Esophagus squamous epithelium (tissue), 4 donors: ENCODE measurements at regions not wholly inside any gene's neighbourhood (a gene's known extent, or its start where the extent isn't known, plus 50 kb on each side); places are given as distances from the start of the nearest gene placed in this dataset.

Experiments
- POLR2A ChIP-seq, 4 donors: fragments of 450-650 bp; IDR thresholded peaks; one replicate each; pipeline ENCODE4 v1.6.1; 2017; ENCODE audit warnings: antibody characterized with exemption in 4 of 4, mild to moderate bottlenecking in 4 of 4, moderate library complexity in 3 of 4
- TF ChIP-seq, protein P1 (sequence below), 6 experiments: fragments of 450-650 bp in 4 of 6; fragments of 200-600 bp in 2 of 6; sonication (generic) in 2 of 6; IDR thresholded peaks; one replicate each; pipeline ENCODE4 v1.5.1; 2016 to 2019; ENCODE audit warnings: antibody characterized with exemption in 6 of 6, mild to moderate bottlenecking in 4 of 6, moderate library complexity in 4 of 6

DNA sequence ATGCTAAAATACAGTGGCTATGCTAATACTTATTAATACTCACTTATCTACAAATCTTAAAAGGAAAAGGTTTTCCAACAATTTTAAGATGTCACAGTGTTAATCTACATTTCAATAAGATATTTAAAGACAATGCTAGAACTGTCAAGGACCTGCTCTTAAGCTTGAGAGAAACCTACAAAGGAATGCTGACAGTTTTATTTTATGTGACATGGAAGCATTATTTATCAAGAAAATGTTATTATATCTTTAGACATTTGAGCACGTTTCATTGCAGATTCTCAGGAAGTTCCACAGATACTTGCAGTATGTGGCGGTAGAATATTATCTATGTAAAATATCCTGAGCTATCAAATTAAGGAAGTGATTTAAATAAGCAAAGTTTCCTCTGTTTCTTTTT, 1255.7 kb upstream of the ZEB2 start:
- TF ChIP-seq POLR2A (IDR thresholded peaks at IDR 0.05) = no peak
- TF ChIP-seq, protein P1, sequence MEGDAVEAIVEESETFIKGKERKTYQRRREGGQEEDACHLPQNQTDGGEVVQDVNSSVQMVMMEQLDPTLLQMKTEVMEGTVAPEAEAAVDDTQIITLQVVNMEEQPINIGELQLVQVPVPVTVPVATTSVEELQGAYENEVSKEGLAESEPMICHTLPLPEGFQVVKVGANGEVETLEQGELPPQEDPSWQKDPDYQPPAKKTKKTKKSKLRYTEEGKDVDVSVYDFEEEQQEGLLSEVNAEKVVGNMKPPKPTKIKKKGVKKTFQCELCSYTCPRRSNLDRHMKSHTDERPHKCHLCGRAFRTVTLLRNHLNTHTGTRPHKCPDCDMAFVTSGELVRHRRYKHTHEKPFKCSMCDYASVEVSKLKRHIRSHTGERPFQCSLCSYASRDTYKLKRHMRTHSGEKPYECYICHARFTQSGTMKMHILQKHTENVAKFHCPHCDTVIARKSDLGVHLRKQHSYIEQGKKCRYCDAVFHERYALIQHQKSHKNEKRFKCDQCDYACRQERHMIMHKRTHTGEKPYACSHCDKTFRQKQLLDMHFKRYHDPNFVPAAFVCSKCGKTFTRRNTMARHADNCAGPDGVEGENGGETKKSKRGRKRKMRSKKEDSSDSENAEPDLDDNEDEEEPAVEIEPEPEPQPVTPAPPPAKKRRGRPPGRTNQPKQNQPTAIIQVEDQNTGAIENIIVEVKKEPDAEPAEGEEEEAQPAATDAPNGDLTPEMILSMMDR (IDR thresholded peaks at IDR 0.05) = no peak
